ENCODE measurements at regions not wholly inside any gene's neighbourhood (a gene's known extent, or its start where the extent isn't known, plus 50 kb on each side); places are given as distances from the start of the nearest gene placed in this dataset.

DNA sequence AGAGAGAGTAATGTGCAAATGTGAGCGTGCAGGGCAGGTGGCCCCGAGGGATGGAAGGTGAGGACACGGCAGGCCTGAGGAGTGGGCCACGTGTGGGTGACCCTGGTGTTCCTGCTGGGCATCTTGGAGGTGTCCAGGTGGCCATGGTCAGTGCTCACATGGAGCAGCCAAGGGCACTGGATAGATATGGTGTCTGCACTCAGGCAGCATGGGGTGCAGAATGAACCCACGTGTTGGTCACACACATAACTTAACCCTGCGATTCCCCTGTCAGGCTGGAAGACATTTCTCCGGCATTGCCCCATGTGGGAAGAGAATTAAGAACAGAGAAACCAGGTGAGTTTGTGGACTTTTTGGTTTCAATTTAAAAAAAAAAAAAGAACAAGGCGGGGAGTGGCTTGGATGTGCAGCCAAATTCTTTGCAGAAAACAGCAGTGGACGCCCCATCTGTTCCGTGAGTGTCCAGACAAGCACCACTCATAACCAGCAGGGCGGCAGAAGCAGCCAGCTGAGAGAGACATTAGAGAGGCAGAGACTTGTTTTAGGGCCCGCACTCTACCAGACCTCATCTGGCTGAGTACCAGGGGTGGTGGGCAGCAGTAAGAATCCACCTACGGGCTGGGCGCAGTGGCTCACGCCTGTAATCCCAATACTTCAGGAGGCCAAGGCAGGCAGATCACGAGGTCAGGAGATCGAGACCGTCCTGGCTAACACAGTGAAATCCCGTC lies 249.8 kb downstream of the ACKR3 start:
- H3K27ac ChIP-seq (ENCODE audit: low read length), result no peak overlapping the region
- DNase-seq, result no peak
- no peaks in the 10 kb centered on the region for H3K27me3 ChIP-seq (replicated peaks; ENCODE audit: insufficient read depth, low read length)
- H3K9me2 ChIP-seq (replicated peaks; ENCODE audit: insufficient read depth, low read length), result no peaks in the 10 kb centered on the region
- no peaks in the 10 kb centered on the region for H3K79me2 ChIP-seq (ENCODE audit: low read length)
- no peaks in the 10 kb centered on the region for H4K20me1 ChIP-seq (ENCODE audit: insufficient read depth, low read length)
- H3F3A ChIP-seq (ENCODE audit: insufficient read depth, low read length), result no peaks in the 10 kb centered on the region
- no peak for TF ChIP-seq EZH2 (optimal IDR thresholded peaks at IDR 0.05; ENCODE audit: low read depth, low read length)
- no peak for TF ChIP-seq EZH2phosphoT487 (IDR thresholded peaks at IDR 0.05; ENCODE audit: low read length)
- TF ChIP-seq, protein P1, sequence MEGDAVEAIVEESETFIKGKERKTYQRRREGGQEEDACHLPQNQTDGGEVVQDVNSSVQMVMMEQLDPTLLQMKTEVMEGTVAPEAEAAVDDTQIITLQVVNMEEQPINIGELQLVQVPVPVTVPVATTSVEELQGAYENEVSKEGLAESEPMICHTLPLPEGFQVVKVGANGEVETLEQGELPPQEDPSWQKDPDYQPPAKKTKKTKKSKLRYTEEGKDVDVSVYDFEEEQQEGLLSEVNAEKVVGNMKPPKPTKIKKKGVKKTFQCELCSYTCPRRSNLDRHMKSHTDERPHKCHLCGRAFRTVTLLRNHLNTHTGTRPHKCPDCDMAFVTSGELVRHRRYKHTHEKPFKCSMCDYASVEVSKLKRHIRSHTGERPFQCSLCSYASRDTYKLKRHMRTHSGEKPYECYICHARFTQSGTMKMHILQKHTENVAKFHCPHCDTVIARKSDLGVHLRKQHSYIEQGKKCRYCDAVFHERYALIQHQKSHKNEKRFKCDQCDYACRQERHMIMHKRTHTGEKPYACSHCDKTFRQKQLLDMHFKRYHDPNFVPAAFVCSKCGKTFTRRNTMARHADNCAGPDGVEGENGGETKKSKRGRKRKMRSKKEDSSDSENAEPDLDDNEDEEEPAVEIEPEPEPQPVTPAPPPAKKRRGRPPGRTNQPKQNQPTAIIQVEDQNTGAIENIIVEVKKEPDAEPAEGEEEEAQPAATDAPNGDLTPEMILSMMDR (IDR thresholded peaks at IDR 0.05; ENCODE audit: low read length), result no peak
- no peaks in the 10 kb centered on the region for H3K36me3 ChIP-seq (replicated peaks; ENCODE audit: insufficient read depth, low read length)
- H3K9me3 ChIP-seq (replicated peaks; ENCODE audit: insufficient read depth, low read length), result no peaks in the 10 kb centered on the region
- no peak overlapping the region for H3K4me3 ChIP-seq (ENCODE audit: low read length)
- H2AFZ ChIP-seq (ENCODE audit: low read length), result no peak overlapping the region
- no peaks in the 10 kb centered on the region for H3K4me1 ChIP-seq (ENCODE audit: low read length)
- no peak overlapping the region for H3K4me2 ChIP-seq (ENCODE audit: low read depth, low read length)
- no peak overlapping the region for H3K9ac ChIP-seq (ENCODE audit: low read length)

DNA sequence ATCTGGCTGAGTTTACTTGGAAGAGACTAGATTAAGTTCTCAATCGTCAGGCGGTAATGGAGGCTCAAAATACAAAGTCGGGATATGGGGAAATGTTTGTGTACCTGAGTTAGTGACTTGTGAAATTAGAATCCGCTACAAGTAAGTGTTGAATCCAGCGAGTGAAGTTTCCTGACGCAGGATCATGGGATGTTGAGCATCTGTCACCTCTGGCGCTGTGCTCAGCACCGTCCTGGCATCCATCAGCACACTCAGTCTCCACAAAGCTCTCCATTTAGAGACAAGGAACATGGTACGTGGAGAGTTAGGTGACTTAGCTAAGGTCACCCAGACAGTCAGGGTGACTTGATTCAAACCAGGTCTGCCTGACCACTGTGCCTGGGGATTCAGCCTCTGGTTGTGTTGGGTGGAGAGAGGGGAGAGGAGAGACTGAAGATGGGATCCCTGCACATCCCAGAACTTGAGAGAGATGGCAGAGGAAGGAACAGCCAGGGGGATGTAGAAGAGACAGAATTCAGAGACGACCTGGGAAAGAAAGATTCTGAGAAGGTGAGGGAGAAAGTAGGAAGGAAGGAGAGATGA lies 251.2 kb downstream of the ACKR3 start:
- TF ChIP-seq, protein P1 (IDR thresholded peaks at IDR 0.05; ENCODE audit: low read length), result no peak
- TF ChIP-seq EZH2 (optimal IDR thresholded peaks at IDR 0.05; ENCODE audit: low read depth, low read length) (no peak), EZH2phosphoT487 (IDR thresholded peaks at IDR 0.05; ENCODE audit: low read length) (no peak)
- Histone ChIP-seq H2AFZ (ENCODE audit: low read length) (no peak overlapping the region), H4K20me1 (ENCODE audit: insufficient read depth, low read length) (no peaks in the 10 kb centered on the region), H3K4me1 (ENCODE audit: low read length) (no peaks in the 10 kb centered on the region), H3K27me3 (replicated peaks; ENCODE audit: insufficient read depth, low read length) (no peaks in the 10 kb centered on the region), H3K4me2 (ENCODE audit: low read depth, low read length) (no peak overlapping the region), H3K9me3 (replicated peaks; ENCODE audit: insufficient read depth, low read length) (no peaks in the 10 kb centered on the region), H3K36me3 (replicated peaks; ENCODE audit: insufficient read depth, low read length) (no peaks in the 10 kb centered on the region), H3F3A (ENCODE audit: insufficient read depth, low read length) (no peaks in the 10 kb centered on the region), H3K4me3 (ENCODE audit: low read length) (no peak overlapping the region), H3K9me2 (replicated peaks; ENCODE audit: insufficient read depth, low read length) (no peaks in the 10 kb centered on the region), H3K9ac (ENCODE audit: low read length) (no peak overlapping the region), H3K79me2 (ENCODE audit: low read length) (no peaks in the 10 kb centered on the region), H3K27ac (ENCODE audit: low read length) (no peak overlapping the region)
- DNase-seq, result no peak

DNA sequence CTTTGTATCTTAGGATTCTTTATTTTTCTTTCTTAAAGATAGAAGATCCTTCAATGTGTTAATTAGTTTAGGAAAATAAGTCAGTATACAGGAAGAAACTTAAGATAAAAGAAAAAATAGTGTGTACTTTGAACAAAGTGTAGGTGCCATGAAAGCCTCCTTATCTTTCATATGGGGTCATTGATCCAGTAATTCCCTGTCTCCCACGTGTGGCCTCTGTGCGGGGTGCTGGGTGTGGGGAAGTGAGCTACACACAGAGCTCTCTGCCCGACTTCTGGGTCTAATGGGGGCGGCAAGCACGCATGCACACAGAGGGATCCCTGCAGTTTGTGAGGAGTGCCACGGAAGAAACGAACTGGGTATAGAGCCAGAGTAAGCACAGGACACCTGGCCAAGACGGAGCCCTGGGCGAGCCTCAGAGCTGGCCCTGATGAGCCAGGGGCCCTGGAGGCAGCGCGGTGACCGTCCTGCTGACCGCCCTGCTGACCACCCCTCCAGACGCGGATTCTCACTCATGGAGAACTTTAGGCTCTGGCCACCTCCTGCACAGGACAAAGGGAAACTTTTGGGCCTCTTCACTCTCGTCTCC lies 253.5 kb downstream of the ACKR3 start:
- H3K4me2 ChIP-seq (ENCODE audit: low read depth, low read length), result no peak overlapping the region
- H3K4me3 ChIP-seq (ENCODE audit: low read length), result no peak overlapping the region
- H3K4me1 ChIP-seq (ENCODE audit: low read length), result no peaks in the 10 kb centered on the region
- H3K9ac ChIP-seq (ENCODE audit: low read length), result no peak overlapping the region
- no peaks in the 10 kb centered on the region for H3K36me3 ChIP-seq (replicated peaks; ENCODE audit: insufficient read depth, low read length)
- no peak for DNase-seq
- no peaks in the 10 kb centered on the region for H3K27me3 ChIP-seq (replicated peaks; ENCODE audit: insufficient read depth, low read length)
- no peaks in the 10 kb centered on the region for H3K9me2 ChIP-seq (replicated peaks; ENCODE audit: insufficient read depth, low read length)
- H3K27ac ChIP-seq (ENCODE audit: low read length), result no peak overlapping the region
- TF ChIP-seq EZH2phosphoT487 (IDR thresholded peaks at IDR 0.05; ENCODE audit: low read length) (no peak), EZH2 (optimal IDR thresholded peaks at IDR 0.05; ENCODE audit: low read depth, low read length) (no peak)
- TF ChIP-seq, protein P1 (IDR thresholded peaks at IDR 0.05; ENCODE audit: low read length), result no peak
- no peak overlapping the region for H2AFZ ChIP-seq (ENCODE audit: low read length)
- no peaks in the 10 kb centered on the region for H3F3A ChIP-seq (ENCODE audit: insufficient read depth, low read length)
- H3K9me3 ChIP-seq (replicated peaks; ENCODE audit: insufficient read depth, low read length), result no peaks in the 10 kb centered on the region
- H4K20me1 ChIP-seq (ENCODE audit: insufficient read depth, low read length), result no peaks in the 10 kb centered on the region
- no peaks in the 10 kb centered on the region for H3K79me2 ChIP-seq (ENCODE audit: low read length)
